ENCODE measurements at regions not wholly inside any gene's neighbourhood (a gene's known extent, or its start where the extent isn't known, plus 50 kb on each side); places are given as distances from the start of the nearest gene placed in this dataset.

GRCh38 chr3:173342679-173343078, 54.9 kb upstream of the NLGN1 start:
- Histone ChIP-seq H3K27me3 (replicated peaks) (no peaks in the 10 kb centered on the region), H3K4me3 (ENCODE audit: low read depth, low read length) (no peak overlapping the region), H3K36me3 (replicated peaks) (no peaks in the 10 kb centered on the region), H3K27ac (no peak overlapping the region)
- no peak for DNase-seq
- TF ChIP-seq CTCF (IDR thresholded peaks at IDR 0.05; ENCODE audit: low read depth, low read length, missing control alignments) = no peak
- in situ Hi-C loops (cut with HindIII; ENCODE audit: low pct_ligation_motif_present, low sequenced_read_pairs) = no loop called here

GRCh38 chr3:173340626-173341025, 56.9 kb upstream of the NLGN1 start:
- H3K4me3 ChIP-seq (ENCODE audit: low read depth, low read length) = no peak overlapping the region
- no peak for DNase-seq
- TF ChIP-seq CTCF (IDR thresholded peaks at IDR 0.05; ENCODE audit: low read depth, low read length, missing control alignments) = no peak
- no peaks in the 10 kb centered on the region for H3K27me3 ChIP-seq (replicated peaks)
- in situ Hi-C loops (cut with HindIII; ENCODE audit: low pct_ligation_motif_present, low sequenced_read_pairs) = no loop called here
- H3K36me3 ChIP-seq (replicated peaks) = no peaks in the 10 kb centered on the region
- H3K27ac ChIP-seq = no peak overlapping the region

GRCh38 chr3:173336261-173336660, 61.3 kb upstream of the NLGN1 start:
- DNase-seq = no peak
- TF ChIP-seq CTCF (IDR thresholded peaks at IDR 0.05; ENCODE audit: low read depth, low read length, missing control alignments) = no peak
- Histone ChIP-seq H3K27me3 (replicated peaks) (no peaks in the 10 kb centered on the region), H3K36me3 (replicated peaks) (no peaks in the 10 kb centered on the region), H3K4me3 (ENCODE audit: low read depth, low read length) (no peak overlapping the region), H3K27ac (no peak overlapping the region)
- in situ Hi-C loops (cut with HindIII; ENCODE audit: low pct_ligation_motif_present, low sequenced_read_pairs) = no loop called here

GRCh38 chr3:173306110-173306509, 91.4 kb upstream of the NLGN1 start:
- H3K27me3 ChIP-seq (replicated peaks) = no peaks in the 10 kb centered on the region
- no peak for TF ChIP-seq CTCF (IDR thresholded peaks at IDR 0.05; ENCODE audit: low read depth, low read length, missing control alignments)
- no peaks in the 10 kb centered on the region for H3K36me3 ChIP-seq (replicated peaks)
- in situ Hi-C loops (cut with HindIII; ENCODE audit: low pct_ligation_motif_present, low sequenced_read_pairs) = no loop called here
- H3K27ac ChIP-seq = no peak overlapping the region
- H3K4me3 ChIP-seq (ENCODE audit: low read depth, low read length) = no peak overlapping the region
- no peak for DNase-seq

- no peak for TF ChIP-seq CTCF (IDR thresholded peaks at IDR 0.05; ENCODE audit: low read depth, low read length, missing control alignments)
- no peaks in the 10 kb centered on the region for H3K36me3 ChIP-seq (replicated peaks)
- DNase-seq = no peak
- in situ Hi-C loops (cut with HindIII; ENCODE audit: low pct_ligation_motif_present, low sequenced_read_pairs) = no loop called here
- no peak overlapping the region for H3K4me3 ChIP-seq (ENCODE audit: low read depth, low read length)
- H3K27ac ChIP-seq = no peak overlapping the region
- H3K27me3 ChIP-seq (replicated peaks) = no peaks in the 10 kb centered on the region
Measured at GRCh38 chr3:173304182-173304800, 93.3 kb upstream of the NLGN1 start.

GRCh38 chr3:173301647-173302046, 95.9 kb upstream of the NLGN1 start:
- in situ Hi-C loops (cut with HindIII; ENCODE audit: low pct_ligation_motif_present, low sequenced_read_pairs) = no loop called here
- Histone ChIP-seq H3K4me3 (ENCODE audit: low read depth, low read length) (no peak overlapping the region), H3K27me3 (replicated peaks) (no peaks in the 10 kb centered on the region), H3K36me3 (replicated peaks) (no peaks in the 10 kb centered on the region), H3K27ac (no peak overlapping the region)
- no peak for TF ChIP-seq CTCF (IDR thresholded peaks at IDR 0.05; ENCODE audit: low read depth, low read length, missing control alignments)
- no peak for DNase-seq

Measured in brain microvascular endothelial cell (primary cell).